ENCODE measurements at regions not wholly inside any gene's neighbourhood (a gene's known extent, or its start where the extent isn't known, plus 50 kb on each side); places are given as distances from the start of the nearest gene placed in this dataset.
"Not testable (repeated sequence)": the region's sequence is repeated elsewhere in the genome, so short reads cannot be mapped to it uniquely, and the experiment has no call there.

- H3K36me3 ChIP-seq (replicated peaks): no peaks in the 10 kb centered on the region
- no peaks in the 10 kb centered on the region for H3K4me1 ChIP-seq
- DNase-seq (ENCODE audit: low spot score in 2 of 2): no peak
- in situ Hi-C loops (cut with MboI; ENCODE audit: low sequenced_read_pairs): no loop called here
- H3K4me3 ChIP-seq: no peak overlapping the region
- H3K9me3 ChIP-seq: no peaks in the 10 kb centered on the region
- no peaks in the 10 kb centered on the region for H3K27me3 ChIP-seq (ENCODE audit: low read depth)
These were observed 75.8 kb upstream of the SLC38A4 start for GRCh38 chr12:46901464-46902205.

DNA sequence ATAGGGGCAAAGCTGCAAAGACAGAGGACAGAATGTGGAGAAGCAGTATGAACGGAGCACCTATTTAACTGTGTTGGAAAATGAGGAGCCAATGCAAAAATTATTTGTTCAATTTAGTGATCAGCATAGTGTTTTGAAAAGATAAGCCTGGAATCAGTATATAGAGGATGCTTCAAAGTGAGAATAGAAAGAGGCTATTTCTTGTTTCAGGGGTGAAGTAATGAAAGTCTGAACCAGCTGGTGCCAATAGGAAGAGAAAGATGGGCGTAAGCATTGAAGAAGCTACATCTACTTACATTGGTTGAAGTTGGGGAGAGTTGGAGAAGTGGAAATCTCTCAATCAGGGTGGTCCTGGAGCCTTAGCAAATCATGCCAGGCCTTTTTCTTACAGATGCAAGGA lies 77.3 kb upstream of the SLC38A4 start:
- H3K4me1 ChIP-seq: no peaks in the 10 kb centered on the region
- H3K4me3 ChIP-seq: no peak overlapping the region
- in situ Hi-C loops (cut with MboI; ENCODE audit: low sequenced_read_pairs): no loop called here
- no peaks in the 10 kb centered on the region for H3K27me3 ChIP-seq (ENCODE audit: low read depth)
- DNase-seq (ENCODE audit: low spot score in 2 of 2): no peak
- no peaks in the 10 kb centered on the region for H3K36me3 ChIP-seq (replicated peaks)
- no peaks in the 10 kb centered on the region for H3K9me3 ChIP-seq

DNA sequence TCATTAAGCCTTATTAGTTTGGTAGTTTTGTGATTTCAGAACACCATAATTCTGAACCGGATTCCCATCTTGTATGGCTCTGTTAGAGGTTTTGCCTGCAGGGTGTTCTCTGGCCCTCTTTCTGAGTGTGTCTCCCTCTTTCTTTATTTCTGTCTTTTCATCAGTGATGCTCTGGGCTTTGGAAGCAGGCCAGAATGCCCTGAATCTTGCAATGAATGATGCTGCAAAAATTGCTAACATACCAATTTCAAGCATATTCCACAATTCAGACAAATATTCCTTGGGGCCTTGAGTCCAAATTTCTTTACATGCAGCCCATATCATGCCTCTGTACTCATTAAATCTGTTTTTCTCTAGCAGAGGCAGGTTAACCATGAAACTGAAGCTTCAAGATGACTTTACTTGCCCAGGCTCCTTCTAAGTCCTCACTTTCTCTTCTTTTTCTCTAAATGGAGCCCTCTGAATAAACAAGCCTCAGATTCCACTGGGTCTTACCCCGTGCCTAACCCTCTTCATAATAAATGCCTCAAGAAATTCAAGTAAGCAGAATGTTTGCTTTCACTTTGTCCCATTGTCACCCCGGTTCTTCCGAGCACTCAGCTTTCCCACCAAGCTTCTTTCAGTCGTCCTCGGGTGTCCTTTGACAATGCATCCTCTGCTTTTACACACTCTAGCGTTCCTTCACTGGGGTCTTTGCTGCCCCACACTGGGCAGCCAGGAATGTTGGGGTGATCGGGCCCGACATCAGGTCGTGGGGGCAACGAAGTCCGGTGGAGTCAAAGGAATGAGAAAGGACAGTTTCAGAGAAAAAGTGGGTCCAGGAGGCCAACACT lies 78.8 kb upstream of the SLC38A4 start:
- no peaks in the 10 kb centered on the region for H3K9me3 ChIP-seq
- no peaks in the 10 kb centered on the region for H3K36me3 ChIP-seq (replicated peaks)
- no peak for DNase-seq (ENCODE audit: low spot score in 2 of 2)
- in situ Hi-C loops (cut with MboI; ENCODE audit: low sequenced_read_pairs): no loop called here
- no peak overlapping the region for H3K4me3 ChIP-seq
- no peaks in the 10 kb centered on the region for H3K27me3 ChIP-seq (ENCODE audit: low read depth)
- H3K4me1 ChIP-seq: no peaks in the 10 kb centered on the region

- H3K36me3 ChIP-seq (replicated peaks); in situ Hi-C loops (cut with MboI; ENCODE audit: low sequenced_read_pairs); DNase-seq (ENCODE audit: low spot score in 2 of 2); H3K4me1 ChIP-seq; H3K27me3 ChIP-seq (ENCODE audit: low read depth); H3K4me3 ChIP-seq; H3K9me3 ChIP-seq: not testable (repeated sequence)
These were observed 79.4 kb upstream of the SLC38A4 start for GRCh38 chr12:46905239-46905627.

DNA sequence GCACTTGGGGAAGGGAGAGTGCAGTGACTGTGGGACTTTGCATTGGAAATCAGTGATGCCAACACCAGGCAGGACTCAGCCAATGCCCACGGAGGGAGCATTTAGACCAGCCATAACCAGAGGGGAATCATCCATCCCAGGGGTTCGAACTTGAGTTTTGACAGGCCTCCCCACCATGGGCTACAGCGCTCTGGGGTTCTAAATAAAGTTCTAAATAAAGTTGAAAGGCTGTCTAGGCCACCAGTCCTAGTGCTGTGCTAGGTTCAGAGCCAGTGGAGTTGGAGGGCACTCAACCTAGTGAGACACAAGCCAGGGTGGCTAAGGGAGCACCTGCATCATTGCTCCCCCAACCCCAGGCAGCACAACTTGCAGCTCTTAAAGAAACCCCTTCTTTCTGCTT lies 82.0 kb upstream of the SLC38A4 start:
- Histone ChIP-seq H3K9me3 (no peaks in the 10 kb centered on the region), H3K4me1 (no peaks in the 10 kb centered on the region), H3K27me3 (ENCODE audit: low read depth) (no peaks in the 10 kb centered on the region), H3K36me3 (replicated peaks) (no peaks in the 10 kb centered on the region), H3K4me3 (no peak overlapping the region)
- no peak for DNase-seq (ENCODE audit: low spot score in 2 of 2)
- in situ Hi-C loops (cut with MboI; ENCODE audit: low sequenced_read_pairs): no loop called here

GRCh38 chr12:46908236-46908935 lies 82.6 kb upstream of the SLC38A4 start:
- H3K4me3 ChIP-seq: no peak overlapping the region
- no peaks in the 10 kb centered on the region for H3K4me1 ChIP-seq
- in situ Hi-C loops (cut with MboI; ENCODE audit: low sequenced_read_pairs): no loop called here
- DNase-seq (ENCODE audit: low spot score in 2 of 2): no peak
- H3K9me3 ChIP-seq: no peaks in the 10 kb centered on the region
- no peaks in the 10 kb centered on the region for H3K27me3 ChIP-seq (ENCODE audit: low read depth)
- no peaks in the 10 kb centered on the region for H3K36me3 ChIP-seq (replicated peaks)

GRCh38 chr12:46908936-46909635 lies 83.3 kb upstream of the SLC38A4 start:
- no peak for DNase-seq (ENCODE audit: low spot score in 2 of 2)
- H3K4me1 ChIP-seq: no peaks in the 10 kb centered on the region

GRCh38 chr12:46910830-46911229 lies 85.0 kb upstream of the SLC38A4 start:
- Histone ChIP-seq H3K4me3 (no peak overlapping the region), H3K27me3 (ENCODE audit: low read depth) (no peaks in the 10 kb centered on the region), H3K36me3 (replicated peaks) (no peaks in the 10 kb centered on the region), H3K9me3 (no peaks in the 10 kb centered on the region), H3K4me1 (no peaks in the 10 kb centered on the region)
- DNase-seq (ENCODE audit: low spot score in 2 of 2): no peak
- in situ Hi-C loops (cut with MboI; ENCODE audit: low sequenced_read_pairs): no loop called here

More at GRCh38 chr12:46908936-46909635, 83.3 kb upstream of the SLC38A4 start:
- H3K9me3 ChIP-seq: no peaks in the 10 kb centered on the region
- in situ Hi-C loops (cut with MboI; ENCODE audit: low sequenced_read_pairs): no loop called here
- H3K36me3 ChIP-seq (replicated peaks): no peaks in the 10 kb centered on the region
- no peak overlapping the region for H3K4me3 ChIP-seq
- H3K27me3 ChIP-seq (ENCODE audit: low read depth): no peaks in the 10 kb centered on the region

- Histone ChIP-seq H3K9me3 (no peaks in the 10 kb centered on the region), H3K4me3 (no peak overlapping the region), H3K36me3 (replicated peaks) (no peaks in the 10 kb centered on the region), H3K4me1 (no peaks in the 10 kb centered on the region), H3K27me3 (ENCODE audit: low read depth) (no peaks in the 10 kb centered on the region)
- DNase-seq (ENCODE audit: low spot score in 2 of 2): no peak
- in situ Hi-C loops (cut with MboI; ENCODE audit: low sequenced_read_pairs): no loop called here
These were observed 88.5 kb upstream of the SLC38A4 start for GRCh38 chr12:46914336-46914735.

- Histone ChIP-seq H3K4me3 (no peak overlapping the region), H3K4me1 (no peaks in the 10 kb centered on the region), H3K27me3 (ENCODE audit: low read depth) (no peaks in the 10 kb centered on the region), H3K9me3 (no peaks in the 10 kb centered on the region), H3K36me3 (replicated peaks) (no peaks in the 10 kb centered on the region)
- in situ Hi-C loops (cut with MboI; ENCODE audit: low sequenced_read_pairs): no loop called here
- DNase-seq (ENCODE audit: low spot score in 2 of 2): no peak
These were observed 89.3 kb upstream of the SLC38A4 start for GRCh38 chr12:46915082-46915481.

- Histone ChIP-seq H3K9me3 (no peaks in the 10 kb centered on the region), H3K4me1 (no peaks in the 10 kb centered on the region), H3K27me3 (ENCODE audit: low read depth) (no peaks in the 10 kb centered on the region), H3K36me3 (replicated peaks) (no peaks in the 10 kb centered on the region), H3K4me3 (no peak overlapping the region)
- in situ Hi-C loops (cut with MboI; ENCODE audit: low sequenced_read_pairs): no loop called here
- no peak for DNase-seq (ENCODE audit: low spot score in 2 of 2)
These were observed 90.0 kb upstream of the SLC38A4 start for GRCh38 chr12:46915836-46916235.

DNA sequence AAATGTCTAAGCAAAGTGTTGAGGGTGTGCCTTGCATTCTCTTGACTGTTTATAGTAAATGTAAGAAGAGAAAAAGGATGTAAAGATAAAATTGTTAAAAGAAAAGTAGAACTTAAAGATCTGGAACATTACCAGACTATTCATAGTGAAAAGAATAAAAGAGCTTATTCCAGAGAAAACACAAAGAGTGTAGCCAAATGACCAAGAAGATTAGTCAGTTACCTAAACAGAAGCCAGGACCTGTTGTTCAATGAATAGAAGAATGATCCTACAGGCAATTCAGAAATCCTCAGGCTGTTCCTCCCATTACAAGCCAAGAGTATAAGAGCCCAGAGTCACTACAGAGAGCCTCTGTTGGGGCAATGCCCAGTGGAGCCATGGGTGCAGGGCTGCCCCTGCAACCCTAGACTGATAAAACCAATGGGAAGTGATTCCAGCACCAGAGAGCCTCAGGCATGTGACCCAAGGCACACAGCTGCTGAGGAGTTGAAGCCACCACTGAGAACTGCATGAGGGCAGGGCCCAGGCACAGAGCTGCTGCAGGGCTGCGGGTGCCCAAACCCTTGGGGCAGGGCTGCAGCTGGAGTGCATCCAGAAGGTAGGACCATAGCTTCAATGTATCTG lies 91.1 kb upstream of the SLC38A4 start:
- Histone ChIP-seq H3K36me3 (replicated peaks) (no peaks in the 10 kb centered on the region), H3K4me1 (no peaks in the 10 kb centered on the region), H3K9me3 (no peaks in the 10 kb centered on the region), H3K4me3 (no peak overlapping the region), H3K27me3 (ENCODE audit: low read depth) (no peaks in the 10 kb centered on the region)
- in situ Hi-C loops (cut with MboI; ENCODE audit: low sequenced_read_pairs): no loop called here
- DNase-seq (ENCODE audit: low spot score in 2 of 2): no peak

GRCh38 chr12:46917821-46918220 lies 92.0 kb upstream of the SLC38A4 start:
- no peak for DNase-seq (ENCODE audit: low spot score in 2 of 2)

More at GRCh38 chr12:46917821-46918220, 92.0 kb upstream of the SLC38A4 start:
- Histone ChIP-seq H3K9me3 (no peaks in the 10 kb centered on the region), H3K27me3 (ENCODE audit: low read depth) (no peaks in the 10 kb centered on the region), H3K4me1 (no peaks in the 10 kb centered on the region), H3K4me3 (no peak overlapping the region), H3K36me3 (replicated peaks) (no peaks in the 10 kb centered on the region)
- in situ Hi-C loops (cut with MboI; ENCODE audit: low sequenced_read_pairs): no loop called here
